GM23338 (cell line): ENCODE measurements at regions not wholly inside any gene's neighbourhood (a gene's known extent, or its start where the extent isn't known, plus 50 kb on each side); places are given as distances from the start of the nearest gene placed in this dataset.

Experiments used
- ATAC-seq: fragments of 200-7000 bp; cut with Tn5 transposase; 3 replicates; pipeline ENCODE4 v1.9.1; 2020
- DNase-seq: peaks from one replicate; pipeline ENCODE4 v3.0.0-alpha.2; 2015; ENCODE audit warnings: low spot score
- H2AFZ ChIP-seq: fragments of 200-600 bp; sonication (generic); 2 replicates; pipeline ENCODE4 v1.8.0; 2016; ENCODE audit warnings: antibody characterized with exemption, mild to moderate bottlenecking, moderate library complexity
- H3F3A ChIP-seq: fragments of 200-600 bp; sonication (generic); replicated peaks from 2 replicates; pipeline ENCODE4 v1.8.0; 2017; ENCODE audit warnings: antibody characterized with exemption, mixed run types, low read depth
- H3K27ac ChIP-seq: fragments of 200-600 bp; sonication (generic); 2 replicates; pipeline ENCODE4 v1.6.1; 2016; ENCODE audit warnings: low read depth
- H3K27me3 ChIP-seq: fragments of 200-600 bp; sonication (generic); 2 replicates; pipeline ENCODE4 v1.8.0; 2016; ENCODE audit warnings: mild to moderate bottlenecking, mixed run types, moderate library complexity; ENCODE audit not compliant: insufficient read depth
- H3K36me3 ChIP-seq: fragments of 200-600 bp; sonication (generic); 2 replicates; pipeline ENCODE4 v1.8.0; 2016; ENCODE audit warnings: mild to moderate bottlenecking; ENCODE audit not compliant: insufficient read depth
- H3K4me1 ChIP-seq: fragments of 200-600 bp; sonication (generic); 2 replicates; pipeline ENCODE4 v1.8.0; 2016; ENCODE audit warnings: mild to moderate bottlenecking, moderate library complexity; ENCODE audit not compliant: insufficient read depth
- H3K4me2 ChIP-seq: fragments of 200-600 bp; sonication (generic); 2 replicates; pipeline ENCODE4 v1.7.1; 2017; ENCODE audit warnings: mixed run types
- H3K4me3 ChIP-seq: fragments of 200-600 bp; sonication (generic); 2 replicates; pipeline ENCODE4 v1.6.1; 2016; ENCODE audit warnings: mixed run types
- H3K79me2 ChIP-seq: fragments of 200-600 bp; sonication (generic); replicated peaks from 2 replicates; pipeline ENCODE4 v1.8.0; 2017; ENCODE audit warnings: mild to moderate bottlenecking; ENCODE audit not compliant: insufficient read depth
- H3K9me2 ChIP-seq: fragments of 200-600 bp; sonication (generic); 2 replicates; pipeline ENCODE4 v1.8.0; 2017; ENCODE audit not compliant: insufficient read depth
- H4K20me1 ChIP-seq: fragments of 200-600 bp; sonication (generic); replicated peaks from 2 replicates; pipeline ENCODE4 v1.8.0; 2017; ENCODE audit warnings: mild to moderate bottlenecking; ENCODE audit not compliant: insufficient read depth
- H3K27ac Mint-ChIP-seq: 2 replicates; pipeline ENCODE4 v1.8.0; 2020; ENCODE audit warnings: inconsistent platforms, mild to moderate bottlenecking, moderate library complexity, mixed read lengths
- H3K27me3 Mint-ChIP-seq: 3 replicates; pipeline ENCODE4 v1.8.0; 2022; ENCODE audit warnings: low read depth, mild to moderate bottlenecking, moderate library complexity, mixed read lengths, inconsistent platforms; ENCODE audit not compliant: insufficient read depth, poor library complexity
- H3K36me3 Mint-ChIP-seq: 3 replicates; pipeline ENCODE4 v1.8.0; 2021; ENCODE audit warnings: low read depth, mild to moderate bottlenecking, inconsistent platforms, moderate library complexity, mixed read lengths
- H3K4me1 Mint-ChIP-seq: 3 replicates; pipeline ENCODE4 v1.8.0; 2020; ENCODE audit warnings: mild to moderate bottlenecking, inconsistent platforms, mixed read lengths
- H3K4me3 Mint-ChIP-seq: 3 replicates; pipeline ENCODE4 v1.8.0; 2021; ENCODE audit warnings: moderate library complexity, mild to moderate bottlenecking, inconsistent platforms, mixed read lengths
- H3K9me3 Mint-ChIP-seq: 3 replicates; pipeline ENCODE4 v1.8.0; 2020; ENCODE audit warnings: moderate library complexity, mild to moderate bottlenecking, inconsistent platforms, mixed read lengths
- CREB1 ChIP-seq: fragments of 250-450 bp; sonication (Bioruptor Pico); IDR thresholded peaks from 2 replicates; pipeline ENCODE4 v1.5.0; 2020; ENCODE audit warnings: low read depth, mild to moderate bottlenecking, moderate library complexity
- CTCF ChIP-seq, 2 experiments: fragments of 200-600 bp in 1 of 2; sonication (generic) in 1 of 2; conservative IDR thresholded peaks; 2 replicates each; pipeline versions ENCODE4 v1.5.1 to v1.6.1; 2016 to 2017; ENCODE audit warnings: antibody characterized with exemption in 2 of 2, low read depth in 2 of 2, mild to moderate bottlenecking in 2 of 2, moderate library complexity in 1 of 2
- ETS1 ChIP-seq: IDR thresholded peaks from 2 replicates; pipeline ENCODE4 v1.6.1; 2016; ENCODE audit warnings: antibody characterized with exemption
- EZH2 ChIP-seq: fragments of 200-600 bp; sonication (generic); IDR thresholded peaks from one replicate; pipeline ENCODE4 v1.8.0; 2017; ENCODE audit warnings: antibody characterized with exemption, mild to moderate bottlenecking, low read depth; ENCODE audit not compliant: unreplicated experiment
- EZH2phosphoT487 ChIP-seq: fragments of 200-600 bp; sonication (generic); IDR thresholded peaks from one replicate; pipeline ENCODE4 v1.8.1; 2018; ENCODE audit warnings: antibody characterized with exemption; ENCODE audit not compliant: unreplicated experiment
- JUNB ChIP-seq: IDR thresholded peaks from one replicate; pipeline ENCODE4 v1.6.1; 2016; ENCODE audit warnings: antibody characterized with exemption; ENCODE audit not compliant: unreplicated experiment
- NANOG ChIP-seq: IDR thresholded peaks from 2 replicates; pipeline ENCODE4 v1.6.1; 2016; ENCODE audit warnings: antibody characterized with exemption, borderline replicate concordance
- POLR2AphosphoS5 ChIP-seq: IDR thresholded peaks from 2 replicates; pipeline ENCODE4 v1.6.1; 2016; ENCODE audit warnings: antibody characterized with exemption, low read depth
- REST ChIP-seq: IDR thresholded peaks from one replicate; pipeline ENCODE4 v1.6.1; 2018; ENCODE audit warnings: antibody characterized with exemption; ENCODE audit not compliant: unreplicated experiment
- STAT1 ChIP-seq: IDR thresholded peaks from one replicate; pipeline ENCODE4 v1.6.1; 2016; ENCODE audit warnings: antibody characterized with exemption; ENCODE audit not compliant: unreplicated experiment
- ZNF114 ChIP-seq: fragments of 250-450 bp; sonication (Bioruptor Pico); IDR thresholded peaks from 2 replicates; pipeline ENCODE4 v1.5.0; 2020; ENCODE audit warnings: mild to moderate bottlenecking, moderate library complexity
- ZNF331 ChIP-seq: fragments of 250-450 bp; sonication (Bioruptor Pico); IDR thresholded peaks from 2 replicates; pipeline ENCODE4 v1.5.0; 2020; ENCODE audit warnings: low read depth, mild to moderate bottlenecking, moderate library complexity
- ZNF462 ChIP-seq: fragments of 250-450 bp; sonication (Bioruptor Pico); IDR thresholded peaks from 2 replicates; pipeline ENCODE4 v1.5.0; 2020; ENCODE audit warnings: mild to moderate bottlenecking, moderate library complexity

- DNase-seq (no peak), ATAC-seq (no peak)
- Mint-ChIP-seq H3K27me3 (peaks cover 1% of the 10 kb centered on the region), H3K4me3 (no peak overlapping the region), H3K27ac (no peak overlapping the region), H3K9me3 (peaks cover 29% of the 10 kb centered on the region), H3K4me1 (peaks cover 10% of the 10 kb centered on the region; the same call in 2 of the 3 replicates), H3K36me3 (peaks cover 6% of the 10 kb centered on the region; the same call in 1 of the 3 replicates)
- no peak overlapping the region for H2AFZ ChIP-seq
- no peaks in the 10 kb centered on the region for H4K20me1 ChIP-seq
- no peaks in the 10 kb centered on the region for H3K79me2 ChIP-seq
- no peaks in the 10 kb centered on the region for H3K27me3 ChIP-seq
- no peak overlapping the region for H3K4me3 ChIP-seq
- no peaks in the 10 kb centered on the region for H3F3A ChIP-seq
- no peak overlapping the region for H3K4me2 ChIP-seq
- H3K4me1 ChIP-seq = no peaks in the 10 kb centered on the region
- H3K27ac ChIP-seq = no peak overlapping the region
- H3K36me3 ChIP-seq = no peaks in the 10 kb centered on the region
- no peaks in the 10 kb centered on the region for H3K9me2 ChIP-seq
- TF ChIP-seq ZNF114 (CRISPR knock-in tag) (no peak), REST (no peak), POLR2AphosphoS5 (no peak), ETS1 (no peak), JUNB (no peak), NANOG (no peak), EZH2 (no peak), ZNF462 (no peak), STAT1 (no peak), CREB1 (CRISPR knock-in tag) (no peak), ZNF331 (no peak), CTCF (conservative IDR thresholded peaks at IDR 0.05; ENCODE audit: low read depth in 2 of 2) (no peak), EZH2phosphoT487 (no peak)
Observed at GRCh38 chr16:87153326-87153725, 163.9 kb downstream of the C16orf95 start.
